Endothelial cell of umbilical vein (primary cell): ENCODE measurements at regions not wholly inside any gene's neighbourhood (a gene's known extent, or its start where the extent isn't known, plus 50 kb on each side); places are given as distances from the start of the nearest gene placed in this dataset.

Experiments used
- BruUV-seq: library from RNA; stranded (reverse); fragments of 400-500 nt; replicated peaks from 2 replicates; lab custom pipeline; 2021; lab: Mats Ljungman, UMichigan
- CTCF ChIA-PET: fragments of 300-600, 350-600 bp; sonication (Branson Sonifier 250); formaldehyde crosslinking; loops from one replicate; lab custom pipeline; 2021; ENCODE audit warnings: antibody characterized with exemption, inconsistent platforms; lab: Charles Lee
- POLR2A ChIA-PET: fragments of 300-600, 350-600 bp; sonication (Branson Sonifier 250); formaldehyde crosslinking; loops from one replicate; lab custom pipeline; 2021; ENCODE audit warnings: antibody characterized with exemption, inconsistent platforms; lab: Charles Lee
- DNase-seq: peaks from one replicate; pipeline ENCODE4 v3.0.0-alpha.2; 2011; ENCODE audit warnings: low read depth, low spot score
- FAIRE-seq: peaks from 2 replicates; lab custom pipeline; 2011; peaks lifted over from hg19 to GRCh38; lab: Jason Lieb, UNC
- H2AFZ ChIP-seq: 2 replicates; pipeline ENCODE4 v1.6.0; 2012; ENCODE audit warnings: low read depth, low read length, control low read depth, inconsistent platforms
- H3K27ac ChIP-seq: 2 replicates; pipeline ENCODE4 v1.5.1; 2011; ENCODE audit warnings: low read depth, mild to moderate bottlenecking, control low read depth, low read length, moderate library complexity; ENCODE audit not compliant: insufficient read depth
- H3K27me3 ChIP-seq, 2 experiments: 2 replicates each; pipeline versions ENCODE4 v1.6.0 to v1.6.1; 2011; ENCODE audit warnings: low read length in 2 of 2, mixed read lengths in 1 of 2; ENCODE audit not compliant: control insufficient read depth in 2 of 2, insufficient read depth in 2 of 2
- H3K36me3 ChIP-seq, 2 experiments: 2 replicates in 1 of 2; 3 replicates in 1 of 2; pipeline ENCODE4 v1.5.1; 2011; ENCODE audit warnings: low read length in 2 of 2, mild to moderate bottlenecking in 1 of 2, moderate library complexity in 1 of 2; ENCODE audit not compliant: control insufficient read depth in 2 of 2, insufficient read depth in 2 of 2; ENCODE audit errors: extremely low read depth in 1 of 2
- H3K4me1 ChIP-seq: 3 replicates; pipeline ENCODE4 v1.5.1; 2011; ENCODE audit warnings: mild to moderate bottlenecking, low read length; ENCODE audit not compliant: control insufficient read depth, insufficient read depth; ENCODE audit errors: extremely low read depth
- H3K4me2 ChIP-seq: 2 replicates; pipeline ENCODE4 v1.6.1; 2011; ENCODE audit warnings: low read length, control low read depth, mixed read lengths; ENCODE audit not compliant: insufficient read depth
- H3K4me3 ChIP-seq, 3 experiments: fragments of 200-600 bp in 1 of 3; sonication (generic), shearing (Covaris generic) in 1 of 3; replicated peaks in 1 of 3; 2 replicates each; pipeline ENCODE4 v1.5.1; 2011 to 2016; ENCODE audit warnings: control low read depth in 3 of 3, low read length in 3 of 3, mild to moderate bottlenecking in 2 of 3, inconsistent platforms in 1 of 3, low read depth in 1 of 3, moderate library complexity in 1 of 3; ENCODE audit not compliant: insufficient read depth in 1 of 3
- H3K79me2 ChIP-seq: 2 replicates; pipeline ENCODE4 v1.6.0; 2012; ENCODE audit warnings: low read length, inconsistent platforms; ENCODE audit not compliant: control insufficient read depth, insufficient read depth
- H3K9ac ChIP-seq: replicated peaks from 2 replicates; pipeline ENCODE3; 2011; ENCODE audit warnings: low read length, control low read depth; ENCODE audit not compliant: insufficient read depth; ENCODE audit errors: extremely low read depth
- H3K9me1 ChIP-seq: replicated peaks from 3 replicates; pipeline ENCODE4 v1.6.0; 2011; ENCODE audit warnings: mild to moderate bottlenecking, low read length; ENCODE audit not compliant: control insufficient read depth, insufficient read depth; ENCODE audit errors: extremely low read depth
- H3K9me3 ChIP-seq: replicated peaks from 2 replicates; pipeline ENCODE4 v1.5.1; 2012; ENCODE audit warnings: low read length, inconsistent platforms; ENCODE audit not compliant: control insufficient read depth, insufficient read depth
- H4K20me1 ChIP-seq: replicated peaks from 2 replicates; pipeline ENCODE3; 2011; ENCODE audit warnings: mild to moderate bottlenecking, low read length; ENCODE audit not compliant: control insufficient read depth, insufficient read depth; ENCODE audit errors: extremely low read depth
- EZH2 ChIP-seq: IDR thresholded peaks from 2 replicates; pipeline ENCODE4 v1.6.1; 2012; ENCODE audit warnings: borderline replicate concordance, low read depth, mild to moderate bottlenecking, moderate library complexity, low read length, inconsistent platforms; ENCODE audit not compliant: severe bottlenecking
- FOS ChIP-seq: IDR thresholded peaks from 2 replicates; pipeline ENCODE4 v1.6.1; 2011; ENCODE audit warnings: mild to moderate bottlenecking, low read length, moderate library complexity, borderline replicate concordance; ENCODE audit not compliant: insufficient read depth
- GATA2 ChIP-seq: IDR thresholded peaks from 2 replicates; pipeline ENCODE4 v1.7.0; 2011; ENCODE audit warnings: low read depth, mild to moderate bottlenecking, moderate library complexity, mixed read lengths, low read length; ENCODE audit not compliant: insufficient read length, insufficient read depth
- JUN ChIP-seq: IDR thresholded peaks from 2 replicates; pipeline ENCODE4 v1.6.1; 2011; ENCODE audit warnings: borderline replicate concordance, low read depth; ENCODE audit not compliant: insufficient read length, insufficient read depth
- MYC ChIP-seq: IDR thresholded peaks from one replicate; pipeline ENCODE4 v1.6.1; 2011; ENCODE audit warnings: mild to moderate bottlenecking, low read depth, low read length
- POLR2A ChIP-seq: IDR thresholded peaks from 2 replicates; pipeline ENCODE4 v1.6.1; 2012; ENCODE audit warnings: low read depth, mild to moderate bottlenecking, control low read depth, low read length
- POLR2AphosphoS5 ChIP-seq: IDR thresholded peaks from 2 replicates; pipeline ENCODE4 v1.6.1; 2012; ENCODE audit warnings: low read depth, mild to moderate bottlenecking, control low read depth, low read length, moderate library complexity; ENCODE audit not compliant: insufficient read depth
- dilution Hi-C: fragments of 300-500 bp; cut with MboI; formaldehyde crosslinking; loops from one replicate; pipeline ENCODE4 v1.15.0; 2019; ENCODE audit warnings: low sequenced_read_pairs; ENCODE audit not compliant: extremely low pct_ligation_motif_present
- intact Hi-C: fragments of 100-400 bp; cut with micrococcal nuclease; formaldehyde crosslinking; loops from one replicate; pipeline ENCODE4 v1.10.0; 2022
- TF ChIP-seq, protein P1 (sequence below): IDR thresholded peaks from 2 replicates; pipeline ENCODE4 v1.6.1; 2011; ENCODE audit not compliant: insufficient read depth, insufficient read length
- TF ChIP-seq, protein P2 (sequence below), 2 donors: IDR thresholded peaks; 1 replicate in 1 of 2; 2 replicates in 1 of 2; pipeline ENCODE4 v1.5.1; 2011; ENCODE audit warnings: low read length in 2 of 2, mild to moderate bottlenecking in 2 of 2, moderate library complexity in 2 of 2, control low read depth in 1 of 2, inconsistent platforms in 1 of 2, low read depth in 1 of 2; ENCODE audit not compliant: insufficient read depth in 1 of 2; ENCODE audit errors: extremely low read depth in 1 of 2

DNA sequence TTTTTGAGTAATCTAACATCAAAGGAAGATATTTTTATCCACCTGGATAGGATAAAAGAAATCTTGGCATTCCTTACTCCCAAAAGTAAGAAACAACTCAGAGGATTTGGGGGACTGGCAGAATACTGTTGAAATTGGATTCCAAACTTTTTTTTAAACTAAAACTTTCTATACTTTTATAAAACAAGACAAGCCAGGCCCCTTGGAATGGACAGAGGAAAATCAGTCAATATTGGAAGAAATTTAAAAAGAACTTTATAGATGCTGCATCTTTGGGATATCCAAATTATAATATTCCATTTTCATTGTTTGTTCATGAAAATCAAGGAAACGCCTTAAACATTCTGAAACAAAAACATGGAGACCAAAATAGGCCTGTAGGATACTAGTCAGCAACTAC, 147.6 kb upstream of the PIEZO2 start:
- no peak for FAIRE-seq
- BruUV-seq: no TSS peak
- H3K4me2 ChIP-seq: no peak overlapping the region
- no peaks in the 10 kb centered on the region for H3K79me2 ChIP-seq
- H3K9me3 ChIP-seq: no peaks in the 10 kb centered on the region
- TF ChIP-seq EZH2: no peak
- no peak for TF ChIP-seq POLR2A
- TF ChIP-seq, protein P1, sequence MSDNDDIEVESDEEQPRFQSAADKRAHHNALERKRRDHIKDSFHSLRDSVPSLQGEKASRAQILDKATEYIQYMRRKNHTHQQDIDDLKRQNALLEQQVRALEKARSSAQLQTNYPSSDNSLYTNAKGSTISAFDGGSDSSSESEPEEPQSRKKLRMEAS: no peak
- TF ChIP-seq JUN: no peak
- no peak for TF ChIP-seq FOS
- TF ChIP-seq POLR2AphosphoS5: no peak
- no peak for TF ChIP-seq MYC
- no peak for TF ChIP-seq GATA2
- TF ChIP-seq, protein P2, sequence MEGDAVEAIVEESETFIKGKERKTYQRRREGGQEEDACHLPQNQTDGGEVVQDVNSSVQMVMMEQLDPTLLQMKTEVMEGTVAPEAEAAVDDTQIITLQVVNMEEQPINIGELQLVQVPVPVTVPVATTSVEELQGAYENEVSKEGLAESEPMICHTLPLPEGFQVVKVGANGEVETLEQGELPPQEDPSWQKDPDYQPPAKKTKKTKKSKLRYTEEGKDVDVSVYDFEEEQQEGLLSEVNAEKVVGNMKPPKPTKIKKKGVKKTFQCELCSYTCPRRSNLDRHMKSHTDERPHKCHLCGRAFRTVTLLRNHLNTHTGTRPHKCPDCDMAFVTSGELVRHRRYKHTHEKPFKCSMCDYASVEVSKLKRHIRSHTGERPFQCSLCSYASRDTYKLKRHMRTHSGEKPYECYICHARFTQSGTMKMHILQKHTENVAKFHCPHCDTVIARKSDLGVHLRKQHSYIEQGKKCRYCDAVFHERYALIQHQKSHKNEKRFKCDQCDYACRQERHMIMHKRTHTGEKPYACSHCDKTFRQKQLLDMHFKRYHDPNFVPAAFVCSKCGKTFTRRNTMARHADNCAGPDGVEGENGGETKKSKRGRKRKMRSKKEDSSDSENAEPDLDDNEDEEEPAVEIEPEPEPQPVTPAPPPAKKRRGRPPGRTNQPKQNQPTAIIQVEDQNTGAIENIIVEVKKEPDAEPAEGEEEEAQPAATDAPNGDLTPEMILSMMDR (IDR thresholded peaks at IDR 0.05; ENCODE audit: extremely low read depth in 1 of 2, insufficient read depth in 1 of 2, low read depth in 1 of 2, low read length in 2 of 2): no peak
- H3K27ac ChIP-seq: no peak overlapping the region
- no peak overlapping the region for H2AFZ ChIP-seq
- POLR2A ChIA-PET: no interaction called here
- no peaks in the 10 kb centered on the region for H3K9me1 ChIP-seq
- H4K20me1 ChIP-seq: no peaks in the 10 kb centered on the region
- dilution Hi-C loops (no loop called here), intact Hi-C loops (no loop called here)
- no peak for DNase-seq
- H3K4me3 ChIP-seq: no peak overlapping the region
- H3K36me3 ChIP-seq: no peaks in the 10 kb centered on the region
- CTCF ChIA-PET: interaction anchor here (1.6 kb wide), 1 partner anchor 14 kb away, joined by 7 read pairs; no protein-coding TSS in a partner anchor
- no peak overlapping the region for H3K9ac ChIP-seq
- H3K27me3 ChIP-seq: peaks cover 0 to 2% of the 10 kb centered on the region in 2 experiments
- H3K4me1 ChIP-seq: no peaks in the 10 kb centered on the region
